PC-9 (cell line): ENCODE measurements at regions not wholly inside any gene's neighbourhood (a gene's known extent, or its start where the extent isn't known, plus 50 kb on each side); places are given as distances from the start of the nearest gene placed in this dataset.

Source experiments
- BruUV-seq: library from RNA; stranded (reverse); fragments of 400-500 nt; replicated peaks from 2 replicates; lab custom pipeline; 2021; lab: Mats Ljungman, UMichigan
- CTCF ChIA-PET: fragments of 300-600 bp; sonication (Branson Sonifier 250); formaldehyde crosslinking; loops from one replicate; lab custom pipeline; 2022; ENCODE audit warnings: antibody characterized with exemption; lab: Charles Lee
- POLR2A ChIA-PET: fragments of 300-600 bp; sonication (Branson Sonifier 250); formaldehyde crosslinking; loops from one replicate; lab custom pipeline; 2022; ENCODE audit warnings: antibody characterized with exemption; ENCODE audit not compliant: unreplicated experiment; lab: Charles Lee
- DNase-seq, 2 experiments: peaks; one replicate each; pipeline versions ENCODE4 v3.0.0 to v3.0.0-alpha.2; 2015 to 2022; ENCODE audit warnings: mixed read lengths in 1 of 2
- H2AFZ ChIP-seq: fragments of 200-600 bp; sonication (generic); 2 replicates; pipeline ENCODE4 v1.8.1; 2017; ENCODE audit warnings: antibody characterized with exemption
- H3F3A ChIP-seq: fragments of 200-600 bp; sonication (generic); 2 replicates; pipeline ENCODE4 v1.8.1; 2017; ENCODE audit warnings: antibody characterized with exemption, mild to moderate bottlenecking, low read depth; ENCODE audit not compliant: insufficient read depth
- H3K27ac ChIP-seq: fragments of 200-600 bp; sonication (generic); 2 replicates; pipeline ENCODE4 v1.6.1; 2016; ENCODE audit warnings: mixed run types
- H3K27me3 ChIP-seq: fragments of 200-600 bp; sonication (generic); 2 replicates; pipeline ENCODE4 v1.6.1; 2016; ENCODE audit warnings: low read depth, mixed run types; ENCODE audit not compliant: insufficient read depth
- H3K36me3 ChIP-seq: fragments of 200-600 bp; sonication (generic); 2 replicates; pipeline ENCODE4 v1.6.1; 2016; ENCODE audit warnings: low read depth, mixed run types
- H3K4me1 ChIP-seq: fragments of 200-600 bp; sonication (generic); replicated peaks from 2 replicates; pipeline ENCODE4 v1.6.1; 2016; ENCODE audit warnings: mixed run types; ENCODE audit not compliant: insufficient read depth
- H3K4me2 ChIP-seq: fragments of 200-600 bp; sonication (generic); 2 replicates; pipeline ENCODE4 v1.6.1; 2017; ENCODE audit warnings: mixed run types
- H3K4me3 ChIP-seq: fragments of 200-600 bp; sonication (generic); 2 replicates; pipeline ENCODE4 v1.6.1; 2016; ENCODE audit warnings: mixed run types
- H3K79me2 ChIP-seq: fragments of 200-600 bp; sonication (generic); 2 replicates; pipeline ENCODE4 v1.6.1; 2017; ENCODE audit warnings: low read depth, mixed run types
- H3K9me2 ChIP-seq: fragments of 200-600 bp; sonication (generic); 2 replicates; pipeline ENCODE4 v1.8.1; 2017; ENCODE audit warnings: mild to moderate bottlenecking; ENCODE audit not compliant: insufficient read depth
- H3K9me3 ChIP-seq: fragments of 200-600 bp; sonication (generic); 2 replicates; pipeline ENCODE4 v1.8.1; 2016; ENCODE audit warnings: low read depth; ENCODE audit not compliant: insufficient read depth
- H4K20me1 ChIP-seq: fragments of 200-600 bp; sonication (generic); 2 replicates; pipeline ENCODE4 v1.8.1; 2017; ENCODE audit not compliant: insufficient read depth
- EZH2 ChIP-seq: fragments of 200-600 bp; sonication (generic); IDR thresholded peaks from 2 replicates; pipeline ENCODE4 v1.8.0; 2017; ENCODE audit warnings: antibody characterized with exemption, low read depth
- intact Hi-C: fragments of 100-400 bp; cut with micrococcal nuclease; formaldehyde crosslinking; loops from one replicate; pipeline ENCODE4 v1.10.0; 2022; ENCODE audit not compliant: unreplicated experiment
- TF ChIP-seq, protein P1 (sequence below): fragments of 200-600 bp; sonication (generic); conservative IDR thresholded peaks from 2 replicates; pipeline ENCODE4 v1.6.1; 2017; ENCODE audit warnings: mixed run types, antibody characterized with exemption, mild to moderate bottlenecking, moderate library complexity

DNA sequence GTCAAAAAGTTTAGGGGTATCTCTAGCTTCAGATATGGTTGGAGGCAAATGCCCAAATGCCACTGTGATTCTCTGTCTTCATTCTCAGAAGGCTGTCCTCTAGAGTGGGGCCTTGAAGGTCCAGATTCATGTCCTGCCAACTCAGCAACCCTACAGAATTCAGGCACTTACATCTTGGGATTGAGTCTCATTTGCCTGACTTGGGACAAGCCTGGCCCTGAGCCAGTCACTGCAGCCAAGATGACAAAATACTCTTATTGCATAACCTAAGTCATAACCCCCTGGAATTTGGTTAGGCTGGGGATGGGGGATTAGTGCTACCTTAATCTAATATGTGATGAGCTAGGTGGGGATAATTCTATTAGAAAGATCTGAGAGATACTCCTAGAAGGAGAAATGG is 100.5 kb downstream of the AREG start:
- Histone ChIP-seq H3K9me2 (no peaks in the 10 kb centered on the region), H4K20me1 (no peaks in the 10 kb centered on the region), H3K4me2 (peak overlapping the region; percentile 19; the same call in 1 of the 2 replicates), H3K79me2 (no peaks in the 10 kb centered on the region), H3F3A (no peaks in the 10 kb centered on the region), H2AFZ (no peak overlapping the region), H3K36me3 (no peaks in the 10 kb centered on the region), H3K27me3 (no peaks in the 10 kb centered on the region), H3K4me3 (no peak overlapping the region), H3K4me1 (peaks cover 17% of the 10 kb centered on the region), H3K9me3 (no peaks in the 10 kb centered on the region), H3K27ac (peak overlapping the region; percentile 55)
- peak in 1 of 2 experiments; percentile 15 for DNase-seq
- ChIA-PET POLR2A (interaction anchor here (0.5 kb wide), 1 partner anchor 171 kb away, joined by 3 read pairs; no protein-coding TSS in a partner anchor), CTCF (no interaction called here)
- TF ChIP-seq, protein P1, sequence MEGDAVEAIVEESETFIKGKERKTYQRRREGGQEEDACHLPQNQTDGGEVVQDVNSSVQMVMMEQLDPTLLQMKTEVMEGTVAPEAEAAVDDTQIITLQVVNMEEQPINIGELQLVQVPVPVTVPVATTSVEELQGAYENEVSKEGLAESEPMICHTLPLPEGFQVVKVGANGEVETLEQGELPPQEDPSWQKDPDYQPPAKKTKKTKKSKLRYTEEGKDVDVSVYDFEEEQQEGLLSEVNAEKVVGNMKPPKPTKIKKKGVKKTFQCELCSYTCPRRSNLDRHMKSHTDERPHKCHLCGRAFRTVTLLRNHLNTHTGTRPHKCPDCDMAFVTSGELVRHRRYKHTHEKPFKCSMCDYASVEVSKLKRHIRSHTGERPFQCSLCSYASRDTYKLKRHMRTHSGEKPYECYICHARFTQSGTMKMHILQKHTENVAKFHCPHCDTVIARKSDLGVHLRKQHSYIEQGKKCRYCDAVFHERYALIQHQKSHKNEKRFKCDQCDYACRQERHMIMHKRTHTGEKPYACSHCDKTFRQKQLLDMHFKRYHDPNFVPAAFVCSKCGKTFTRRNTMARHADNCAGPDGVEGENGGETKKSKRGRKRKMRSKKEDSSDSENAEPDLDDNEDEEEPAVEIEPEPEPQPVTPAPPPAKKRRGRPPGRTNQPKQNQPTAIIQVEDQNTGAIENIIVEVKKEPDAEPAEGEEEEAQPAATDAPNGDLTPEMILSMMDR, result no peak
- no peak for TF ChIP-seq EZH2
- BruUV-seq, result no TSS peak
- intact Hi-C loops, result loop anchor here (2.0 kb wide), 1 partner anchor 79 kb away; no protein-coding TSS in a partner anchor

DNA sequence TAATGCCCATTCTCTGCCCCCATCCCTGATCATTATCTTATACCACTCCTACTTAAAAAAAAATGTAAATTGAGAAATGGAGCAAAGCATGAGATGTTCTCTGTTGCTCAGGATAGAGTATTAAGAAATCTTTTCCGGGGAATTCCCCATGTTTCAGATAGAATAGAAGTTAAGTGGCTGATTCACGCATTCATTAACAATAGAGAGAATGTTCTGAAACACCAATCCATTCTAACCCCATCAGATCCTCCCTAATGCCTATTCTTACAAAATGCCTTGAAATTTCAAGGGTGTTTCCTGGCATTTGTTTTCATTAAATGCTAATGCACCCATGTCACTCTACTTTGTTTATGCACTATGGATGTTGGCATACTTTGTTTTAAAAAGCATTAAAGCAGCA is 101.1 kb downstream of the AREG start:
- CTCF ChIA-PET, result no interaction called here
- intact Hi-C loops, result no loop called here
- Histone ChIP-seq H3K27me3 (no peaks in the 10 kb centered on the region), H3K79me2 (no peaks in the 10 kb centered on the region), H3K9me2 (no peaks in the 10 kb centered on the region), H3K4me1 (peaks cover 17% of the 10 kb centered on the region), H3K36me3 (no peaks in the 10 kb centered on the region), H2AFZ (no peak overlapping the region), H4K20me1 (no peaks in the 10 kb centered on the region), H3K27ac (no peak overlapping the region), H3K9me3 (no peaks in the 10 kb centered on the region), H3F3A (no peaks in the 10 kb centered on the region), H3K4me3 (no peak overlapping the region), H3K4me2 (no peak overlapping the region)
- no peak for TF ChIP-seq EZH2
- TF ChIP-seq, protein P1, result no peak
- BruUV-seq, result no TSS peak
- POLR2A ChIA-PET, result no interaction called here
- no peak for DNase-seq

DNA sequence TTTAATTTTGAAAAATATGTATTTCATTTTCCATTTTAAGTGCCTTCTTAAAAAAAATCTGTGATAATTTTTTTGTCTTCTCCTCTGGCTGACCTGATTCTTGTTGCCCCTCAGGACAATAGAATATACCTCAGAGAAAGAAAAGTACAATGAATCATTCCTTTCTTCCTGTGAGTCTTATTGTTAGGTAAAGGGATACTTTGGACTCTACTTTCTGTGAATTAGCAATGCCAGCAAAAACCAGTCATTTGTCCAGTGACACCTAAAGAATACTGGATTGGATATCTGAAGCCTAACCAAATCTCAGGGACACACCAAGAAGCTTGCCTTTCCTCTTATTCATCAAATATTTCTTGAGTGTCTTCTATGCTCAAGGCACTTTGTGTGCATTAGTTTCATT is 102.1 kb downstream of the AREG start:
- H2AFZ ChIP-seq, result no peak overlapping the region
- no peak overlapping the region for H3K4me3 ChIP-seq
- CTCF ChIA-PET, result no interaction called here
- H3K27ac ChIP-seq, result no peak overlapping the region
- POLR2A ChIA-PET, result no interaction called here
- no TSS peak for BruUV-seq
- intact Hi-C loops, result no loop called here
- H3K36me3 ChIP-seq, result no peaks in the 10 kb centered on the region
- H3K4me2 ChIP-seq, result no peak overlapping the region
- H3K79me2 ChIP-seq, result no peaks in the 10 kb centered on the region
- no peaks in the 10 kb centered on the region for H4K20me1 ChIP-seq
- H3K9me2 ChIP-seq, result no peaks in the 10 kb centered on the region
- peaks cover 17% of the 10 kb centered on the region for H3K4me1 ChIP-seq
- H3F3A ChIP-seq, result no peaks in the 10 kb centered on the region
- DNase-seq, result no peak
- TF ChIP-seq, protein P1, result no peak
- TF ChIP-seq EZH2, result no peak
- H3K27me3 ChIP-seq, result no peaks in the 10 kb centered on the region
- no peaks in the 10 kb centered on the region for H3K9me3 ChIP-seq
